K562 (cell line): ENCODE measurements at regions not wholly inside any gene's neighbourhood (a gene's known extent, or its start where the extent isn't known, plus 50 kb on each side); places are given as distances from the start of the nearest gene placed in this dataset.

ENCODE experiments used
- CC2D1A ChIP-seq: fragments of 450-650 bp; IDR thresholded peaks from 2 replicates; pipeline ENCODE4 v1.6.1; 2017; ENCODE audit warnings: mild to moderate bottlenecking
- CHD7 ChIP-seq: fragments of 200-600 bp; sonication (generic); IDR thresholded peaks from one replicate; pipeline ENCODE4 v1.6.1; 2012; ENCODE audit warnings: mild to moderate bottlenecking, low read depth, low read length, inconsistent platforms
- CTCFL ChIP-seq: IDR thresholded peaks from 2 replicates; pipeline ENCODE4 v1.6.1; 2011; ENCODE audit warnings: borderline replicate concordance, low read depth, mild to moderate bottlenecking, moderate library complexity, low read length; ENCODE audit not compliant: insufficient read depth, poor library complexity, severe bottlenecking
- KLF16 ChIP-seq: IDR thresholded peaks from 2 replicates; pipeline ENCODE4 v1.6.1; 2016; ENCODE audit warnings: antibody characterized with exemption
- POLR2B ChIP-seq: fragments of 450-650 bp; IDR thresholded peaks from 2 replicates; pipeline ENCODE4 v1.6.1; 2018; ENCODE audit warnings: low read depth; ENCODE audit not compliant: partially characterized antibody
- ZNF384 ChIP-seq: IDR thresholded peaks from 2 replicates; pipeline ENCODE4 v1.6.1; 2012; ENCODE audit warnings: low read depth, low read length, improper control_type of control experiment
- ZNF79 ChIP-seq: fragments of 250-450 bp; sonication (Bioruptor Pico); IDR thresholded peaks from 2 replicates; pipeline ENCODE4 v1.4.0; 2020; ENCODE audit warnings: low read depth, mild to moderate bottlenecking, moderate library complexity
- TF ChIP-seq, protein P1 (sequence below): IDR thresholded peaks from 2 replicates; pipeline ENCODE4 v1.6.1; 2016; ENCODE audit warnings: missing genetic modification characterization, missing compliant biosample characterization
- TF ChIP-seq, protein P2 (sequence below): fragments of 250-450 bp; sonication (Bioruptor Pico); IDR thresholded peaks from 2 replicates; pipeline ENCODE4 v1.6.1; 2021; ENCODE audit warnings: mild to moderate bottlenecking
- TF ChIP-seq, protein P3 (sequence below): sonication (generic); formaldehyde crosslinking; IDR thresholded peaks from 2 replicates; pipeline ENCODE4 v1.8.0; 2022; ENCODE audit warnings: mild to moderate bottlenecking, missing genetic modification reagents, borderline replicate concordance

DNA sequence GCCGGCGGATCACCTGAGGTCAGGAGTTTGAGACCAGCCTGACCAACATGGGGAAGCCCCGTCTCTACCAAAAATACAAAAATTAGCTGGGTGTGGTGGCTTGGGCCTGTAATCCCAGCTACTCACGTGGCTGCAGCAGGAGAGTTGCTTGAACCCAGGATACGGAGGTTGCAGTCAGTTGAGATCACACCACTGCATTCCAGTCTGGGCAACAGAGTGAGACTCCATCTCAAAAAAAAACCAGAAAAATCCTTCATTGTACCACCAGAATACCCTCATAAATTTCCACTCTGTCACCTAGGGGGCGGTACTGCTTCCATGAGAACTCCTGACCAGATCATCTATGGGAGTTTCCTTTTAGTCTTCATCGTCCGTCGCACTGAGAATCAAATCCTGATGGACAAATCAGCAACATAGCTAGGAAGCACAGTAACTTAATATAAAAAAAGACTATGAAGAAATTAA lies 225.8 kb upstream of the KLF14 start (continued):
- TF ChIP-seq CTCFL = peak; percentile 46
- peak; percentile 12; the same call in 1 of the 2 replicates for TF ChIP-seq CC2D1A
- TF ChIP-seq, protein P1, sequence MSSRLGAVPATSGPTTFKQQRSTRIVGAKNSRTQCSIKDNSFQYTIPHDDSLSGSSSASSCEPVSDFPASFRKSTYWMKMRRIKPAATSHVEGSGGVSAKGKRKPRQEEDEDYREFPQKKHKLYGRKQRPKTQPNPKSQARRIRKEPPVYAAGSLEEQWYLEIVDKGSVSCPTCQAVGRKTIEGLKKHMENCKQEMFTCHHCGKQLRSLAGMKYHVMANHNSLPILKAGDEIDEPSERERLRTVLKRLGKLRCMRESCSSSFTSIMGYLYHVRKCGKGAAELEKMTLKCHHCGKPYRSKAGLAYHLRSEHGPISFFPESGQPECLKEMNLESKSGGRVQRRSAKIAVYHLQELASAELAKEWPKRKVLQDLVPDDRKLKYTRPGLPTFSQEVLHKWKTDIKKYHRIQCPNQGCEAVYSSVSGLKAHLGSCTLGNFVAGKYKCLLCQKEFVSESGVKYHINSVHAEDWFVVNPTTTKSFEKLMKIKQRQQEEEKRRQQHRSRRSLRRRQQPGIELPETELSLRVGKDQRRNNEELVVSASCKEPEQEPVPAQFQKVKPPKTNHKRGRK (tag) = no peak
- peak; percentile 40; the same call in 1 of the 2 replicates for TF ChIP-seq KLF16
- no peak for TF ChIP-seq CHD7
- peak; percentile 36 for TF ChIP-seq ZNF384
- TF ChIP-seq ZNF79 (CRISPR knock-in tag) = no peak
- TF ChIP-seq, protein P2, sequence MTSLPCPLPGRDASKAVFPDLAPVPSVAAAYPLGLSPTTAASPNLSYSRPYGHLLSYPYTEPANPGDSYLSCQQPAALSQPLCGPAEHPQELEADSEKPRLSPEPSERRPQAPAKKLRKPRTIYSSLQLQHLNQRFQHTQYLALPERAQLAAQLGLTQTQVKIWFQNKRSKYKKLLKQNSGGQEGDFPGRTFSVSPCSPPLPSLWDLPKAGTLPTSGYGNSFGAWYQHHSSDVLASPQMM (CRISPR knock-in tag) = no peak
- TF ChIP-seq, protein P3, sequence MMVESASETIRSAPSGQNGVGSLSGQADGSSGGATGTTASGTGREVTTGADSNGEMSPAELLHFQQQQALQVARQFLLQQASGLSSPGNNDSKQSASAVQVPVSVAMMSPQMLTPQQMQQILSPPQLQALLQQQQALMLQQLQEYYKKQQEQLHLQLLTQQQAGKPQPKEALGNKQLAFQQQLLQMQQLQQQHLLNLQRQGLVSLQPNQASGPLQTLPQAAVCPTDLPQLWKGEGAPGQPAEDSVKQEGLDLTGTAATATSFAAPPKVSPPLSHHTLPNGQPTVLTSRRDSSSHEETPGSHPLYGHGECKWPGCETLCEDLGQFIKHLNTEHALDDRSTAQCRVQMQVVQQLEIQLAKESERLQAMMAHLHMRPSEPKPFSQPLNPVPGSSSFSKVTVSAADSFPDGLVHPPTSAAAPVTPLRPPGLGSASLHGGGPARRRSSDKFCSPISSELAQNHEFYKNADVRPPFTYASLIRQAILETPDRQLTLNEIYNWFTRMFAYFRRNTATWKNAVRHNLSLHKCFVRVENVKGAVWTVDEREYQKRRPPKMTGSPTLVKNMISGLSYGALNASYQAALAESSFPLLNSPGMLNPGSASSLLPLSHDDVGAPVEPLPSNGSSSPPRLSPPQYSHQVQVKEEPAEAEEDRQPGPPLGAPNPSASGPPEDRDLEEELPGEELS (CRISPR knock-in tag) = 0 out of 2 replicates have a peak, but pooled peaks have one; percentile 38
- TF ChIP-seq POLR2B = peak; percentile 9
